ENCODE measurements at regions not wholly inside any gene's neighbourhood (a gene's known extent, or its start where the extent isn't known, plus 50 kb on each side); places are given as distances from the start of the nearest gene placed in this dataset.

DNA sequence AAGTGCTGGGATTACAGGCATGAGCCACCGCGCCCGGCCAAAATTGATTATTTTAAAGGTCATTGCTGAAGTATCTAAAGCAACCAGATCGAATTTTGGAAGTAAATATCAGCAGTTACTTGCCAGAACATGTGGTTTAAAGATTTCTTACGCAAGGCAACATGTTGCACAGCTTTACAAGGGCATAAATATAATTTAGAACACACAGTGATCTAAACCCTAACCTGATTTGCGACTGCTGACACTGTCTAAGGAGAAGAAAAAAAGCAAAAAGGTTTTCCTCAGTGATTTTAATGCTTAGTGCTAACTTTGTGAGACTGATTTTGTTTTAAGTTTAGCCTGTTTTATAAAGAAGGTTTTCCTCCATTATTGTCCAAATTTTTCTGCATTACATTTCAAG lies 569.9 kb upstream of the LINC00305 start:
- TF ChIP-seq CCNT2 (IDR thresholded peaks at IDR 0.05; ENCODE audit: borderline replicate concordance, extremely low read depth, insufficient read length, low read depth, low read length) (no peak), ETV6 (IDR thresholded peaks at IDR 0.05; ENCODE audit: borderline replicate concordance in 1 of 2, low read depth in 2 of 2, low read length in 1 of 2) (no peak), ETV6 (CRISPR knock-in tag; IDR thresholded peaks at IDR 0.05; ENCODE audit: borderline replicate concordance) (no peak), CEBPB (tag; IDR thresholded peaks at IDR 0.05) (no peak), ZNF232 (CRISPR knock-in tag; IDR thresholded peaks at IDR 0.05) (no peak), POLR2A (conservative IDR thresholded peaks at IDR 0.05) (no peak), HDGF (IDR thresholded peaks at IDR 0.05) (no peak), EZH2 (IDR thresholded peaks at IDR 0.05; ENCODE audit: borderline replicate concordance, low read depth, low read length) (no peak), MAFG (tag; conservative IDR thresholded peaks at IDR 0.05) (no peak), NRF1 (conservative IDR thresholded peaks at IDR 0.05 in 1 of 2, IDR thresholded peaks at IDR 0.05 in 1 of 2) (no peak)
- TF ChIP-seq, protein P1, sequence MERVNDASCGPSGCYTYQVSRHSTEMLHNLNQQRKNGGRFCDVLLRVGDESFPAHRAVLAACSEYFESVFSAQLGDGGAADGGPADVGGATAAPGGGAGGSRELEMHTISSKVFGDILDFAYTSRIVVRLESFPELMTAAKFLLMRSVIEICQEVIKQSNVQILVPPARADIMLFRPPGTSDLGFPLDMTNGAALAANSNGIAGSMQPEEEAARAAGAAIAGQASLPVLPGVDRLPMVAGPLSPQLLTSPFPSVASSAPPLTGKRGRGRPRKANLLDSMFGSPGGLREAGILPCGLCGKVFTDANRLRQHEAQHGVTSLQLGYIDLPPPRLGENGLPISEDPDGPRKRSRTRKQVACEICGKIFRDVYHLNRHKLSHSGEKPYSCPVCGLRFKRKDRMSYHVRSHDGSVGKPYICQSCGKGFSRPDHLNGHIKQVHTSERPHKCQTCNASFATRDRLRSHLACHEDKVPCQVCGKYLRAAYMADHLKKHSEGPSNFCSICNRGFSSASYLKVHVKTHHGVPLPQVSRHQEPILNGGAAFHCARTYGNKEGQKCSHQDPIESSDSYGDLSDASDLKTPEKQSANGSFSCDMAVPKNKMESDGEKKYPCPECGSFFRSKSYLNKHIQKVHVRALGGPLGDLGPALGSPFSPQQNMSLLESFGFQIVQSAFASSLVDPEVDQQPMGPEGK (CRISPR knock-in tag; IDR thresholded peaks at IDR 0.05; ENCODE audit: borderline replicate concordance): no peak
- TF ChIP-seq, protein P2, sequence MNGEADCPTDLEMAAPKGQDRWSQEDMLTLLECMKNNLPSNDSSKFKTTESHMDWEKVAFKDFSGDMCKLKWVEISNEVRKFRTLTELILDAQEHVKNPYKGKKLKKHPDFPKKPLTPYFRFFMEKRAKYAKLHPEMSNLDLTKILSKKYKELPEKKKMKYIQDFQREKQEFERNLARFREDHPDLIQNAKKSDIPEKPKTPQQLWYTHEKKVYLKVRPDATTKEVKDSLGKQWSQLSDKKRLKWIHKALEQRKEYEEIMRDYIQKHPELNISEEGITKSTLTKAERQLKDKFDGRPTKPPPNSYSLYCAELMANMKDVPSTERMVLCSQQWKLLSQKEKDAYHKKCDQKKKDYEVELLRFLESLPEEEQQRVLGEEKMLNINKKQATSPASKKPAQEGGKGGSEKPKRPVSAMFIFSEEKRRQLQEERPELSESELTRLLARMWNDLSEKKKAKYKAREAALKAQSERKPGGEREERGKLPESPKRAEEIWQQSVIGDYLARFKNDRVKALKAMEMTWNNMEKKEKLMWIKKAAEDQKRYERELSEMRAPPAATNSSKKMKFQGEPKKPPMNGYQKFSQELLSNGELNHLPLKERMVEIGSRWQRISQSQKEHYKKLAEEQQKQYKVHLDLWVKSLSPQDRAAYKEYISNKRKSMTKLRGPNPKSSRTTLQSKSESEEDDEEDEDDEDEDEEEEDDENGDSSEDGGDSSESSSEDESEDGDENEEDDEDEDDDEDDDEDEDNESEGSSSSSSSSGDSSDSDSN (IDR thresholded peaks at IDR 0.05; ENCODE audit: borderline replicate concordance in 1 of 2, low read depth in 2 of 2, low read length in 2 of 2): no peak
- TF ChIP-seq, protein P3, sequence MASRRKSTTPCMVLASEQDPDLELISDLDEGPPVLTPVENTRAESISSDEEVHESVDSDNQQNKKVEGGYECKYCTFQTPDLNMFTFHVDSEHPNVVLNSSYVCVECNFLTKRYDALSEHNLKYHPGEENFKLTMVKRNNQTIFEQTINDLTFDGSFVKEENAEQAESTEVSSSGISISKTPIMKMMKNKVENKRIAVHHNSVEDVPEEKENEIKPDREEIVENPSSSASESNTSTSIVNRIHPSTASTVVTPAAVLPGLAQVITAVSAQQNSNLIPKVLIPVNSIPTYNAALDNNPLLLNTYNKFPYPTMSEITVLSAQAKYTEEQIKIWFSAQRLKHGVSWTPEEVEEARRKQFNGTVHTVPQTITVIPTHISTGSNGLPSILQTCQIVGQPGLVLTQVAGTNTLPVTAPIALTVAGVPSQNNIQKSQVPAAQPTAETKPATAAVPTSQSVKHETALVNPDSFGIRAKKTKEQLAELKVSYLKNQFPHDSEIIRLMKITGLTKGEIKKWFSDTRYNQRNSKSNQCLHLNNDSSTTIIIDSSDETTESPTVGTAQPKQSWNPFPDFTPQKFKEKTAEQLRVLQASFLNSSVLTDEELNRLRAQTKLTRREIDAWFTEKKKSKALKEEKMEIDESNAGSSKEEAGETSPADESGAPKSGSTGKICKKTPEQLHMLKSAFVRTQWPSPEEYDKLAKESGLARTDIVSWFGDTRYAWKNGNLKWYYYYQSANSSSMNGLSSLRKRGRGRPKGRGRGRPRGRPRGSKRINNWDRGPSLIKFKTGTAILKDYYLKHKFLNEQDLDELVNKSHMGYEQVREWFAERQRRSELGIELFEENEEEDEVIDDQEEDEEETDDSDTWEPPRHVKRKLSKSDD (conservative IDR thresholded peaks at IDR 0.05; ENCODE audit: low read length): no peak
- TF ChIP-seq, protein P4, sequence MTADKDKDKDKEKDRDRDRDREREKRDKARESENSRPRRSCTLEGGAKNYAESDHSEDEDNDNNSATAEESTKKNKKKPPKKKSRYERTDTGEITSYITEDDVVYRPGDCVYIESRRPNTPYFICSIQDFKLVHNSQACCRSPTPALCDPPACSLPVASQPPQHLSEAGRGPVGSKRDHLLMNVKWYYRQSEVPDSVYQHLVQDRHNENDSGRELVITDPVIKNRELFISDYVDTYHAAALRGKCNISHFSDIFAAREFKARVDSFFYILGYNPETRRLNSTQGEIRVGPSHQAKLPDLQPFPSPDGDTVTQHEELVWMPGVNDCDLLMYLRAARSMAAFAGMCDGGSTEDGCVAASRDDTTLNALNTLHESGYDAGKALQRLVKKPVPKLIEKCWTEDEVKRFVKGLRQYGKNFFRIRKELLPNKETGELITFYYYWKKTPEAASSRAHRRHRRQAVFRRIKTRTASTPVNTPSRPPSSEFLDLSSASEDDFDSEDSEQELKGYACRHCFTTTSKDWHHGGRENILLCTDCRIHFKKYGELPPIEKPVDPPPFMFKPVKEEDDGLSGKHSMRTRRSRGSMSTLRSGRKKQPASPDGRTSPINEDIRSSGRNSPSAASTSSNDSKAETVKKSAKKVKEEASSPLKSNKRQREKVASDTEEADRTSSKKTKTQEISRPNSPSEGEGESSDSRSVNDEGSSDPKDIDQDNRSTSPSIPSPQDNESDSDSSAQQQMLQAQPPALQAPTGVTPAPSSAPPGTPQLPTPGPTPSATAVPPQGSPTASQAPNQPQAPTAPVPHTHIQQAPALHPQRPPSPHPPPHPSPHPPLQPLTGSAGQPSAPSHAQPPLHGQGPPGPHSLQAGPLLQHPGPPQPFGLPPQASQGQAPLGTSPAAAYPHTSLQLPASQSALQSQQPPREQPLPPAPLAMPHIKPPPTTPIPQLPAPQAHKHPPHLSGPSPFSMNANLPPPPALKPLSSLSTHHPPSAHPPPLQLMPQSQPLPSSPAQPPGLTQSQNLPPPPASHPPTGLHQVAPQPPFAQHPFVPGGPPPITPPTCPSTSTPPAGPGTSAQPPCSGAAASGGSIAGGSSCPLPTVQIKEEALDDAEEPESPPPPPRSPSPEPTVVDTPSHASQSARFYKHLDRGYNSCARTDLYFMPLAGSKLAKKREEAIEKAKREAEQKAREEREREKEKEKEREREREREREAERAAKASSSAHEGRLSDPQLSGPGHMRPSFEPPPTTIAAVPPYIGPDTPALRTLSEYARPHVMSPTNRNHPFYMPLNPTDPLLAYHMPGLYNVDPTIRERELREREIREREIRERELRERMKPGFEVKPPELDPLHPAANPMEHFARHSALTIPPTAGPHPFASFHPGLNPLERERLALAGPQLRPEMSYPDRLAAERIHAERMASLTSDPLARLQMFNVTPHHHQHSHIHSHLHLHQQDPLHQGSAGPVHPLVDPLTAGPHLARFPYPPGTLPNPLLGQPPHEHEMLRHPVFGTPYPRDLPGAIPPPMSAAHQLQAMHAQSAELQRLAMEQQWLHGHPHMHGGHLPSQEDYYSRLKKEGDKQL (CRISPR knock-in tag; IDR thresholded peaks at IDR 0.05; ENCODE audit: borderline replicate concordance): no peak

All from K562 (cell line).